ENCODE measurements at regions not wholly inside any gene's neighbourhood (a gene's known extent, or its start where the extent isn't known, plus 50 kb on each side); places are given as distances from the start of the nearest gene placed in this dataset.

DNA sequence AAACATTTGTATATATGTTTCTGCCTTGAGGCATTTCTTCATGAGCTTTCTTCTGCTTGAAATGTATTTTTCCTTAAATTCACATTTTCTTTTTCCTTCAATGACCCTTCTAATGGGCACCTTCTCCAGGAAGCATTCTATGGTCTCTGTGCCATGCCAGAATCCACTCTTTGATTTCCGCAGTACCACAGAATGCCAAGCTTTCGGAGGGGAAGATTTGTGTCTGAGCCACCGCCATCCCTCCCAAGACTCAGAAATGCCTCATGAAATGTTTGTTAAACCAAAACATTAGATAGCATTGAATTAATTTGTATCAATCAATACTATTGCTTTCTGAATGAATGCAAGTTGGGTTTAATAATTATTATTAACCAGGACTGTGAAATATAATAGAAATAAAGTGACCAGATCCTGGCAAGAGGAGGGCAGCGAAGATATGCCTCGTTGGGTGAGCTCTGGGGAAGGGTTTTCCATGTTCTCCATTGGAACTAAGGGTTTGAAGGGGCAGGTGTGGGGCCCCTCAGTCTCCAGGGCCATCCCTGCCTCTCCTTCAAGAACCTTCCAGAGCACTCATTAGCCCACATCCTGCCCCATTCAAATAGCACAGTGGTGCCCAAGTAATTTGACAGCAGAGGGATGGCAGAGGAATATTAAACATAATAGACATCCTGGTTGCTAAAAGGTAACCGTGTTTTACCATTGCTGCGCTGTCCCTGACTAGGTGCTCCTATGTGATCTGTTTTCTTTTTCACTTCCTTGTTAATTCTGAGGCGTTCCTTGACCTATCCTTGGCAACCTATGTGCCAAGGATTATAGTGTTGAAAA, 189.6 kb downstream of the MYCN start:
- no peak overlapping the region for H3K4me3 ChIP-seq (ENCODE audit: low read depth, low read length)

GRCh38 chr2:16128746-16129610, 188.6 kb downstream of the MYCN start:
- H3K4me3 ChIP-seq (ENCODE audit: low read depth, low read length) = no peak overlapping the region

DNA sequence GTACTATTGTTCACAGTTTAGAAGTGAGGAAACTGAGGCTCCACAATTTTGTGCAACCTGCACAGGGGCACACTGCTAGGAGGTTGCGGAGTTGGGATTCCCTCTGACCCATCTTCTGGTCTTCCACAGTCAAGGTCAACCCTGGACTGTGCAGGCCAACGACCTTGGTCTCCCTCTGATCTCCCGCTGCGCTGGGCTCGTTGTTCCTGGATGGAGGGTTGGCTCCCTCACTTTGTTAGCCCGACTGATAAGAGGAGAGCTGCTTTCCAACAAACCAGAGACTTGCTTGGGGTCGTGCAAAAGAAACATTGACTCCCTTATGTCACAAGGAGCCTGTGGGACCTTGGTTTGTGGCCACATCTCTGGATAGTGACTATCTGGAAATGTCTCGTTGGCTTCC, 187.6 kb downstream of the MYCN start:
- H3K4me3 ChIP-seq (ENCODE audit: low read depth, low read length) = no peak overlapping the region

- no peak overlapping the region for H3K4me3 ChIP-seq (ENCODE audit: low read depth, low read length)
Observed at GRCh38 chr2:16127276-16127940, 187.1 kb downstream of the MYCN start.

DNA sequence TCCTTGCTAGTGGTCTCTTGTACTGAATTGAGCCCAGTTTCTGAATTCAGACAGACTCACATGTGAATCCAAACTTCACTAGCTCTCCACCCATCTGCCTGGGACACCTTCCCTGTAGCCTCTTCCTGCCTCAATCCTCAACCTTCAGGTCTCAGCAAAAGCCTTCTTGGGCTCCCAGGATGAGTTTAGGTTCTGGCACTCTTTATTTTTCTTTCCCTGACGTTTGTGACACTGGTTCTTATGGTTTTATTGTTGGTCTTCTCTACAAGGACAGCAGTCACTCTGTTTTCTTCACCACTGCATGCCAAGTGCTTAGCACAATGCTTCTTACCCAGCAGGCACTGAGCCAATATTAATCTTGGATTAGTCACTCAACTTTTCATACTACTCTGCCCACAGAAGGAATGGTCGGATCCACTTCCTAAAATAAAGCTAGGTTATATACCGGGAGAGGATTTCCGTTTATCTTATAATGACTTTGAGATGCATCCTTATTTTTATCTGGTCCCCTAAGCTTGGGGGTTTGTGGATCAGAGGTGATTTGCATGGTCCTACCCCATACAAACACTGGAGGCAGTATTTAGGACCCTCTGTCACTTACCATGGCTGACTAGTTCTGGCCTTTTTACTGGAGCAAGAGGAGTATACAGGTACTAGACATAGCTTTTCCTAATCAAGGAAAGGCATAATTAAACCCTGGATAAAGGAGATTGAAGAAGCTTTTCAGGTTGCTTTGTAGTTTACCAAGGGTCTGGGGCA, 186.3 kb downstream of the MYCN start:
- no peak overlapping the region for H3K4me3 ChIP-seq (ENCODE audit: low read depth, low read length)

GRCh38 chr2:16125614-16126516, 185.5 kb downstream of the MYCN start:
- no peak overlapping the region for H3K4me3 ChIP-seq (ENCODE audit: low read depth, low read length)

DNA sequence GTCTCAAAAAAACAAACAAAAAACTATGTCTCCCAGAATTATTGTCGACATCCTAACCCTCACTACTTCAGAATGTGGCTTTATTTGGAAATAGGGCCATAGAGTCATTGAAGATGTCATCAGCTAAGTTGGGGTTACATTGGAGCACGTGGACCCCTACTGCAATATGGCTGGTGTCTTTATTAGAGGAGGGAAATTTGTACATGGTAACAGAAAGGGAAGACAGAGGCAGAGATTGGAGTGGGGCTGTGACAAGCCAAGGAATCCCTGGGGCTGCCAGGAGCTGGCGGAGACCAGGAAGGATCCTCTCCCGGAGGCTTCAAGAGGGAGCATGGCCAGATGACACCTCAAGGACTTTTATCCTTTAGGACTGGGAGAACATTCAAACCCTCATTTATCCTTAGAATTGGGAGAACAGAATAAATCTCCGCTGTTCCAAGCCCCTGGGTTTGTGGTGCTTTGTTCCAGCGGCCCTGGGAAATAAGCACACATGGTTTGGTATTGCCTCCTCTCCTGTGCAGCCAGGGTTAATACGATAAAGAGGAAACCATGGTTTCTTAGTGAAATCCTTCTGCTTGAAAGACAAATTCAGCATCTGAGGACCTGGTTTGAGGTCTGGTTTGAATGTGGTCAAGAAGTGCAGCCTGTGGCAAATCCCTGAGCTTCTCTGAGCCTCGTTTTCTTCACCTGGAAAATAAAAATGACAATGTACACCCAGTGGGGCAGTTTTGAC, 184.7 kb downstream of the MYCN start:
- H3K4me3 ChIP-seq (ENCODE audit: low read depth, low read length) = no peak overlapping the region

GRCh38 chr2:16123856-16124780, 183.8 kb downstream of the MYCN start:
- H3K4me3 ChIP-seq (ENCODE audit: low read depth, low read length) = no peak overlapping the region

- H3K4me3 ChIP-seq (ENCODE audit: low read depth, low read length) = no peak overlapping the region
Observed at GRCh38 chr2:16123421-16123820, 183.1 kb downstream of the MYCN start.

DNA sequence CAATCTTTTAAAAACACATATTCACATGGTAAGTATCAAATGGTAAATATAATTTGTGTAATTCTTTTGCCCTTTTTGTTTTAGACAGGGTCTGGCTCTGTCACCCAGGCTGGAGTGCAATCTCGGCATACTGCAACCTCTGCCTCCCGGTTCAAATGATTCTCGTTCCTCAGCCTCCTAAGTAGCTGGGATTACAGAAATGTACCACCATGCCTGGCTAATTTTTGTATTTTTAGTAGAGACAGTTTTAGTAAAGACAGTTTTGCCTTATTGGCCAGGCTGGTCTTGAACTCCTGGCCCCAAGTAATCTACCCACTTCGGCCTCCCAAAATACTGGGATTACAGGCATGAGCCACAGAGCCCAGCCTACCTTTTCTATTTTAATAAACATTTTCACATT, 182.2 kb downstream of the MYCN start:
- no peak overlapping the region for H3K4me3 ChIP-seq (ENCODE audit: low read depth, low read length)

- H3K4me3 ChIP-seq (ENCODE audit: low read depth, low read length) = no peak overlapping the region
Observed at GRCh38 chr2:16121986-16122390, 181.6 kb downstream of the MYCN start.

DNA sequence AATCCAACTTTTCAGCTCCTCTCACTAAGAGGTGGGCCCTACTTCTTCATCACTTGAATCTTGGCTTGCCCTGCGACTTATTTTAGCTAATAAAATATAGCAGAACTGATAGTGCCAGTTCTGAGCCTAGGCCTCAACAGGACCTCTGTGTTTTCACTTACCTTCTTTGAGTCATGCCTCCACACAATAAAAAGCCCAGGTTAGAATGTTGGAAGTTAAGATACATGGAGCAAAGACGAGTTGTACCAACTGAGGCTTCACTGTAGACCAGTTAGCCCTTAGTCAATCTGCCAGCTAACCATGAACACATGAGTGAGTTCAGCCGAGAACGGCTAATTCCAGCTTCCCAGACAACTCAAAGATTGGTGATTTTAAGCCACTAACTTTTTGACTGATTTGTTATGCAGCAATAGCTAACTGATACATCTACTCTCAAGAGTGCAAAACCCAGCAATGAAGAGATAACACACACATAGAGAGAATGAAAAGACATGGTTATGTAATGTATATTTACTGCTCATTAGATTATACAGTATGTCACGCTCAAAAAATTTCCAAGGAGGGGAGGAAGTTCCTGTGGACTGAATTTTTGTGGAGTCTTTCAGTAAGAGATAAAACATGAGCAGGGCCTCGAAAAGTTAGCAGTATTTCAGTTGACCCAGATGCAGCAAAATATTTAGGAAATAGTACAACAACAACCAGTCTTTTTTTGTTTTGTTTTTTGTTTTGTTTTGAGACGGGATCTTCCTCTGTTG, 181.1 kb downstream of the MYCN start:
- H3K4me3 ChIP-seq (ENCODE audit: low read depth, low read length) = no peak overlapping the region

- H3K4me3 ChIP-seq (ENCODE audit: low read depth, low read length) = no peak overlapping the region
Observed at GRCh38 chr2:16120591-16121180, 180.3 kb downstream of the MYCN start.

DNA sequence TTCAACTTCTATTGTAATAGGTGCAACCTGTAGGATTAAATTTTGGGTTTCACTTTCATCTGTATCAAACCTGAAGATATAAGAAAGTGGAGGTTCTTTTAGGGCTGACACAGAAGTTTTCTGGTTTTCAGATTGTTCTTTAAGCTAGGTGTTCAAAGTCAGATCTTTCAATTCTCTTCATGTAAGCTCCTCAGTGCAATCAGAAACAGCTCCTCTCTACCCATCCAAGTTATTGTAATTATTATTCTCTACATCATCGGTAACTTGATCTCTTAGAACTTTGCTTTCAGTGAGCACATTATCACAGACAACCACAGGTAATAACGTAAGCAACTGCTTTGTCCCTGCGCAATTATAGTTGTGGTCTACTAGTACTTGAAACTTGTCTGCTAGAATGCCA, 179.4 kb downstream of the MYCN start:
- no peak overlapping the region for H3K4me3 ChIP-seq (ENCODE audit: low read depth, low read length)

GRCh38 chr2:16118611-16119590, 178.6 kb downstream of the MYCN start:
- H3K4me3 ChIP-seq (ENCODE audit: low read depth, low read length) = no peak overlapping the region

Measured in iPS-11a (cell line).